ENCODE measurements at regions not wholly inside any gene's neighbourhood (a gene's known extent, or its start where the extent isn't known, plus 50 kb on each side); places are given as distances from the start of the nearest gene placed in this dataset.

DNA sequence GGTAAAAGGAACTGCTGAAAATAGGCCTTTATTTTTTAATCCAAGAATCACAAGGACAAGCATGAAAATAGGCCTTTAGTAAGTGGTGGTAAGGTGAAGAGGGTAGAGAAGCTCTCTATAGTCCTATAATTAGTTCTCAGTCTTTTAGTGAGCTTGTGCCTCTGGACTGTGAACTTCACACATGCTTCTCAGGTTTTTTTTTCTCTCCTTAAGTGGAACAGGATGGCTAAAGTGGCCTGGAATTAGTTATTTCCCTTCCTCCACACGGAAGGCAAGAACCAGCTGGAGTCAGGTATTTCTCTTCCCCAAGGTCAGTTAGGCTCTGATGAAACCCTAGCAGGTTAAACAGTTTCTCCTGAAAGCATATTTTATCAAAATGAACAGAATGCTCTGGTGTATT, 203.0 kb upstream of the MINDY3 start:
- TF ChIP-seq GATA2 (IDR thresholded peaks at IDR 0.05; ENCODE audit: low read depth, low read length) (no peak), GATA3 (IDR thresholded peaks at IDR 0.05; ENCODE audit: low read depth, low read length) (no peak)

DNA sequence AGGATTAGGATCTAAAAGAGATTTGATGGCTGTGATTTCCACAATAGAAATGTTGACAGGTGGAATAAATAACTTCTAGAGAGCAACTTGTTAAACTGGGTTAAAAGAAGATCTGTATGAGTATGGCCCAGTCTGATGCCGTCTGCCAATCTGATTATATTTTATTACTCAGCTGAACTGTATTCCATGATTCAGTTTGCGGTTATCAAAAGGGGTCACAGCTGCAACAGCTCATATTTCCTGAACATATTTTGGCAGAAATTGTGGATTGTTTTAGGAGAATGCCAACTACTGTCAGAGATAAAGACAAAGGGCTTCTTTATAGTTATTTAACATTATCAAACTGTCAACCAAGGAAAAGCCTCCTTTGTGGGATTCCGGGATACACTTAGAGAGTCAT, 244.8 kb upstream of the MINDY3 start:
- TF ChIP-seq GATA2 (IDR thresholded peaks at IDR 0.05; ENCODE audit: low read depth, low read length) (peak; percentile 54; the same call in 1 of the 2 replicates), GATA3 (IDR thresholded peaks at IDR 0.05; ENCODE audit: low read depth, low read length) (no peak)

DNA sequence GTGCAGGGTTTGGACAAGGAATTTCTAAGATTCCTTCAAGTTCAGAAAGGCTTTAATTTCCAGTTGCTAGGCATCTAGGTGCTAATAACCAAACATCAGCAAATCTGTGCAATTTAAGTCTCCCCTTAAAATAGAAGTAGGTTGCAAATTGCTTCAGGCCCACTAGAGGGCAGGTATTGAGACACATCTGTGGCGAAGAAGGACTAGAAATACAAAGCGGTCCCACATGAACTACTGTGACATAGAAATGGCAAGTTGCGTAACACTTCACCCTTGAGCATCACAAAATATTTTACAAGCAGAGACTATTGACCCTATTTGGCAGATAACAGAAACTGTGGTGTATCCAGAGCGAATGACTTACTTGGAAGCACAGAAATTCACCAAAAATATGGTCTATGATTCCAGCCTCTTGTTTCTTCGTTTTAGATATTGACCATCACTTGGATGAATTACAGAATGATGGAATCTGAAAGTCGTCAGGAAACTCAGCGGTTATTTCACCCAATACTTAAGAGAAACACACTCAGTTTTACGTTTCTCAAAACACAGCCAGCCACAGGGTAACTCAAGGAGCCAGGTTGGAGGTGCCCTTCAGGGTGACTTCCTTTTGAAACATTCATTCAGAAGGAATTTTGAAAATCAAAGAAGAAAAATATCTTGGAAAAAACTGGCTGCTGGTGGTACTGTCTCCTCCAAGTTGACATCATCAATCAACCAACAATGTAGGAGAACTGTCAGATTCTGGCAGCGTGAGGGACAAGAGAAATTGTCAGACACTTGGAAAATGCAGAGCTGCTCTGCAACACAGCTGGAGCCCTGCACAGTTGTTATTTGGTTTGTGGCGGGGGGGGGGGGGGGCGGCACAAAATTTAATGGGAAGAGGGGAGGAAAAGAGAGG, 256.3 kb upstream of the MINDY3 start:
- TF ChIP-seq GATA2 (IDR thresholded peaks at IDR 0.05; ENCODE audit: low read depth, low read length) (no peak), GATA3 (IDR thresholded peaks at IDR 0.05; ENCODE audit: low read depth, low read length) (no peak)

DNA sequence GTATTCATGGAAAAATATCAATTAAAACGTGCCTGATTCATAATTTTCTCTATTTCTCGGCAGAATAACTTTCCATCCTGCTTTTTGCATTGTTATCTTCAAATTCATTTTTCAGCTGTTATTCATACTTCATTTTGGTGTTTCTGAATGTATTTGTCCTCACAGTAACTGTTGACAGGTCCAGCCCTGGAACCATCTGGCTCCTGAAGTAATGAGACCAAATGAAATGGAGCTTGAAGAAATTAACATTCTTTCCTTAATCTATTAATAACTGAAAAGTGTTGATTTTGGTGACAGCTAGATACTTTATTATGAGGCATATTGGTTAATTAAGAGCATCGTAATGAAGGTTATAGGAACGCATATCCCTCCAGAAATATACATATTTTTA, 257.0 kb upstream of the MINDY3 start:
- TF ChIP-seq GATA2 (IDR thresholded peaks at IDR 0.05; ENCODE audit: low read depth, low read length) (no peak), GATA3 (IDR thresholded peaks at IDR 0.05; ENCODE audit: low read depth, low read length) (no peak)

DNA sequence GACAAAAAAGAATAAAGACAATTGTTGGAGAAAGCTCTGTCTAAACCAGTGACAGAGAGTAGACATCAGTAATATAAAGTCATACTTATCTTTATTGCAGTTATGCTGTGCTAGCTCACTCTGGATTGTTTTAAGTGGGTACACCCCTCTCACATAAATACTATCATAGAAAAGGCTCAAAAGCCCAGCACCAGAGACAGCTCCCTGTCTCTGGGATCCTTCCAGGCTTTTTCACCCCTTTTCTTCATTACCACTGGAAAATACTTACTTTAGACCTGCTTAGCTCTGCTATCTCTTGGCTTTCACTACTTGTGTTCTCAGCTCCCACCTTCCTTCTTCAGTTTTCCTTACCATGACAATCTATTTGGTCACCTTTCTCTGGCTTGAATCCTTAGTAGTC, 259.1 kb upstream of the MINDY3 start:
- TF ChIP-seq GATA2 (IDR thresholded peaks at IDR 0.05; ENCODE audit: low read depth, low read length) (no peak), GATA3 (IDR thresholded peaks at IDR 0.05; ENCODE audit: low read depth, low read length) (no peak)

DNA sequence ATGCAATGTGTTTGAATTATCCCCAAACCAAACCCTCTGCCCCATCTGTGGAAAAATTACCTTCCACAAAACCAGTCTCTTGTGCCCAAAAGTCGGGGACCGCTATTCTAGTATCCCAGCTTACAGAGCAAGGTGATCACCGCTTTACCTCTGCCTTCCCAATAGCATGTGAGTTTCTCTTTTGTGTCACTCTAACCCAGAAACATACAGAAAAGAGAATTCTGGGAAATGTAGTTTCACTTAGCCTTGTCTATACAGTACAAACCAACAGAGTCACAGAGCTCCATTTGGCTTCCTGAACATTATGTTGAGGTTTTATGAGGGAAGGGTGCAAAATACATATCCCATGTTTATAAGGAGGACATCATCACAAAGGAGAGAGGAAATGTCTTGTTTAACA, 260.3 kb upstream of the MINDY3 start:
- TF ChIP-seq GATA3 (IDR thresholded peaks at IDR 0.05; ENCODE audit: low read depth, low read length) = no peak
- no peak for TF ChIP-seq GATA2 (IDR thresholded peaks at IDR 0.05; ENCODE audit: low read depth, low read length)

DNA sequence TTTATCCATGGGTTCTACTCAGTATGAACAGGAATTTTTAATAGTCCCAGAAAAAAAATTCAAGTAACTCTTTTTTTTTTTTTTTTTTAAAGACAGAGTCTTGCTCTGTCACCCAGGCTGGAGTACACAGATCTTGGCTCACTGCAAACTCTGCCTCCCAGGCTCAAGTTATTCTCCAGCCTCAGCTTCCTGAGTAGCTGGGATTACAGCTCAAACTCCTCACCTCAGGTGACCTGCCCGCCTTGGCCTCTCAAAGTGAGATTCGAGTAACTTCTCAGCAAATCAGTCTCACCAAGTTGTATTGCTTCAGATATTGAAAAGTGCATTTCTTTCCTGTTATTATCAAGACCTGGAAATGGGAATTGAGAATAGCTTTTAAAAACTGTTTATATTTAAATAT, 281.2 kb upstream of the MINDY3 start:
- TF ChIP-seq GATA2 (IDR thresholded peaks at IDR 0.05; ENCODE audit: low read depth, low read length) = no peak
- TF ChIP-seq GATA3 (IDR thresholded peaks at IDR 0.05; ENCODE audit: low read depth, low read length) = no peak

DNA sequence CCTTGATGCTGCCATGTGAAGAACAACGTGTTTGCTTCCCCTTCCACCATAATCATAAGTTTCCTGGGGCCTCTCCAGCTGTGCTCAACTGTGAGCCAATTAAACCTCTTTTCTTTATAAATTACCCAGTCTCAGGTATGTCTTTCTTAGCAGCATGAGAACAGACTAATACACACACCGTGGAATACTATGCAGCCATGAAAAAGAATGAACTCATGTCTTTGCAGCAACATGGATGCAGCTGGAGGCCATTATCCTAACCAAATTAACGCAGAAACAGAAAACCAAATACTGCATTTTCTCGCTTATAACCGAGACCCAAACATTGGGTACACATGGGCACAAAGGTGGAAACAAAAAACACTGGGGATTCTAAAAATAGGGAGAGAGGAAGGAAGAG, 286.7 kb upstream of the MINDY3 start:
- TF ChIP-seq GATA3 (IDR thresholded peaks at IDR 0.05; ENCODE audit: low read depth, low read length) = no peak
- TF ChIP-seq GATA2 (IDR thresholded peaks at IDR 0.05; ENCODE audit: low read depth, low read length) = no peak

DNA sequence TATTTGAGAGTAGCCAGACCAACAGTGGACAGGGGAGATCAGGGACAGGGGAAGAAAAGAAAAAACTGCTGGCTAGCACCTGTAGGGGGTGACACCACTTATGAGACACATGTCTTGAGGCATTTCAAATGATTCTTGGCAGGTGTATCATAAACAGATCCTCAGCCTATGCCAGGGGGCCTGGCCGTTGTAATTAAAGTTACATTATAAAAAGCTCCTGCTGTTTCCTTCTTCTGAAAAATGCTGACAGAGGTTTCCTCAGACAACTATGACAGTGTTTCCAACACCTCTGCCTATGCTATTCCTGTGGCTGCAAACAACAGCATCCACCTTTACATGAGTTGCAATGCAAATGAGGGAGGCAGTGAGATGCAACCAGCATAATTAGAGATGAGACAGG, 281.0 kb upstream of the PTER start:
- no peak for TF ChIP-seq GATA2 (IDR thresholded peaks at IDR 0.05; ENCODE audit: low read depth, low read length)
- TF ChIP-seq GATA3 (IDR thresholded peaks at IDR 0.05; ENCODE audit: low read depth, low read length) = no peak

DNA sequence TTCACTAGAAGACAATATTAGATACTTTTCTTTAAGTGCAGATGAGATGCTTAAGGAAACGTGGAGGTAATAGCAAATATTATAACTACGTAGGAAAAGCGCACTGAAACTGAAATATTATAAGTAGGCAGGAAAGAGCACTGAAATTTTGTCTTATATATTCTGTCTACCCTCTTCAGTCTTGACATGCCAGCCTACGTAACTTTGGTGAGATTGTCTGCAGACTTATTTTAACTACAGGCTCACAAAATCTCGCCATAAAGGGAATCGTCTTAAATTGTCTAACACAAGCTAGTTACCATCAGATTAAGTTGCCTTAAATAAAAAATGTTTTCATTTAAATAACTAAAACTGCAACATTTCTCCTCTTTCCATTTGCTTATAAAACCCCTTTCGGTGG, 280.1 kb upstream of the PTER start:
- TF ChIP-seq GATA2 (IDR thresholded peaks at IDR 0.05; ENCODE audit: low read depth, low read length) = no peak
- no peak for TF ChIP-seq GATA3 (IDR thresholded peaks at IDR 0.05; ENCODE audit: low read depth, low read length)

DNA sequence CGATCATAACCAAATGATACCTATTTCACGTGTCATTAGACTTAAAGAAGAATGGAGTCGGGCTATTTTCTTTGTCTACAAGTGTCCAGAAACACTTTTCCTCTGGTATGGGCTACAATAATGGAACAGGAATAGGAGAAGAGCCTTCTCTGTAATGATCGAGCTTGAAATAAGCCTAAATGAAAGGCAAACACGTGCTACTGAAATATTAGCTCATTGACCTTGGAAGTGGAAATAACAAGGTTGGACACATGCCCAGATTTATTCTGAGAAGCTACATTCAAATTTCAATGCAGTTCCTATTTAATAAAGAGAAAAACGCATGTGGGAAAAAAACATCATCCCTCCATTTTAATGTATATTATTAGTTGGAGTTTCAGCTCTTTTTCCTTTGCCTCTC, 254.7 kb upstream of the PTER start:
- TF ChIP-seq GATA3 (IDR thresholded peaks at IDR 0.05; ENCODE audit: low read depth, low read length) (no peak), GATA2 (IDR thresholded peaks at IDR 0.05; ENCODE audit: low read depth, low read length) (no peak)

DNA sequence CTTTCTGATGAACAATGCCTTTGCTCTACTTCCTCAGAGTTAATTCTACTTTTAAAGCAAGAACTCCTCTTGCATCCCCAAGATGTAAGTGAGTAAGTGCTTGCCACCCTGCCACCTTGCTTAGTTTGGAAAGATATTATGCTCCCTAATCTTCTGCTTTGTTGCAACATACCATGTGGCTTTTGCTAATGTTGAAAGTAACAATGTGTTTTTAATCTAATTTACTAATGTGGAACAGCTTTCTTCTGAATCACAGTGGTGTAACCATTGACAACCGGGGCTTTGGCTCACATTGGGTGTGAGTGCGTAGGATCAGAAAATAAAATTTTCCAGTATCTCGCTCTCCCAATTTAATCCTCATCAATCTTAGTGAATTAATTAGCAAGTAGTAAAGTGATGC, 254.1 kb upstream of the PTER start:
- peak; percentile 21; the same call in 1 of the 2 replicates for TF ChIP-seq GATA2 (IDR thresholded peaks at IDR 0.05; ENCODE audit: low read depth, low read length)
- TF ChIP-seq GATA3 (IDR thresholded peaks at IDR 0.05; ENCODE audit: low read depth, low read length) = 0 out of 2 replicates have a peak, but pooled peaks have one; percentile 8

DNA sequence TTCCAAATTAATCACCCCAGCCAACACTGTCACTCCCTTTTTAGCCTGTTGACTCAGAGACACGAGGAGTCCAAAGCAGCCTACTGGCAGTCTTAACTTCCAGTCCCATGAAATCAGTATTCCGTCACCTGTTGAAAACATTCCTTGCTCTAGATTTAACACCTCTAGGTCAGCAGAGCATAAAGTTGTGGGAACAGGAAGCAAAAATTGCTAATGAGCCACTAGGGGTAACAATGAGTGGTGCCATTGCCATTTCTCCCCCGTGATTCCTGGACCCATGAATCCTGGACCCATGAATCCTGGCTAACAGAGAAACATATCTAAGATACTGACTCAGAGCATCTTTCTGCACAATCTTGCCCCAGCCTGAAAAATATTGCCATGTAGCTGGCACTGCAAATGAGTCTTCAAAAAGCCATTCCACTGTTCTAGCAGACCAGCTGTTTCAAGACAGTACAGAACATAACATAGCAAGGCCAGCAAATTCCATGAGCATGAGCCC, 252.7 kb upstream of the PTER start:
- no peak for TF ChIP-seq GATA2 (IDR thresholded peaks at IDR 0.05; ENCODE audit: low read depth, low read length)
- no peak for TF ChIP-seq GATA3 (IDR thresholded peaks at IDR 0.05; ENCODE audit: low read depth, low read length)

DNA sequence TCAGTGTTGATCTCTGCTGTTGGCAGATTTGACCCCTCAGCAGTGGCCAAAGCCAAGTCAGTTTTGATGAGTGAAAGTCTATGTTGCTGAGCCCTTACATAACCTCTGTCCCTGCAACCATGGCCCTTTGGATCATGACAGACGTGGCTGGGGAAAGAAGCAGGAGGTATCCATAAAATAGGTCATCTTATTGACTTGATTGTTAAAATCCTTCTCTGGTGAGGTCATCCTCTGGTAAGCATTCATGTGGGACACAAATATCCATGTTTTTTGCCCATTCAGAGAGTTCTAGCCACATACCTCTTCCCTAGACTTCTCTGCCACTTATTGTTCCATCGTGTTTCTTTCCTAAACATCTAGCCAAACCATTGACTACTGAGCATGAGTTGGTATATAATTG, 251.9 kb upstream of the PTER start:
- no peak for TF ChIP-seq GATA2 (IDR thresholded peaks at IDR 0.05; ENCODE audit: low read depth, low read length)
- no peak for TF ChIP-seq GATA3 (IDR thresholded peaks at IDR 0.05; ENCODE audit: low read depth, low read length)

DNA sequence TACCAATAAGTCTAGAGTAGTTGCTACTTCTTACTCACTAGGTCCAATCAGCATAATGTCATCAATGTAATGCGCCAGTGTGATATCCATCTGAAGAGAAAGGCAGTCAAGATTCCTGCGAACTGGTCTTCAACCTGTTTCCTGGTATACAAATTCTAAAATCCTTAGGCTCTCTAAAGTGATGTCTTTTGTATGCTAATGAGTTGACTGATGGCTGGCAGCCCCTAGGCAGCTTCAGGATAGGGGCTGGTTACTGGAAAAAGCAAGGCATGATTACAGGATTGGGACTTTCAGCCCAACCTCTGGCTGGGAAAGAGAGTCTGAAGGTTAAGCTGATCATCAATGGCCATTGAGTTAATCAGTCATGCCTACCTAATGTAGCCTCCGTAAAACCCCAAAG, 250.2 kb upstream of the PTER start:
- TF ChIP-seq GATA3 (IDR thresholded peaks at IDR 0.05; ENCODE audit: low read depth, low read length) (no peak), GATA2 (IDR thresholded peaks at IDR 0.05; ENCODE audit: low read depth, low read length) (no peak)
